SJCRH30 (cell line): ENCODE measurements at regions not wholly inside any gene's neighbourhood (a gene's known extent, or its start where the extent isn't known, plus 50 kb on each side); places are given as distances from the start of the nearest gene placed in this dataset.
A peak's percentile ranks its signal among the peaks of the same experiment; 100 is the strongest.

ENCODE experiments used
- DNase-seq, 2 experiments: peaks; one replicate each; pipeline ENCODE4 v3.0.0-alpha.2; 2015 to 2020
- H3K27ac ChIP-seq: fragments of 250-450 bp; sonication (Bioruptor Pico); 2 replicates; pipeline ENCODE4 v1.5.1; 2020; ENCODE audit warnings: mild to moderate bottlenecking, moderate library complexity
- H3K27me3 ChIP-seq: fragments of 250-450 bp; sonication (Bioruptor Pico); 2 replicates; pipeline ENCODE4 v1.5.1; 2020; ENCODE audit warnings: mild to moderate bottlenecking, moderate library complexity
- H3K36me3 ChIP-seq: fragments of 250-450 bp; sonication (Bioruptor Pico); 2 replicates; pipeline ENCODE4 v1.5.1; 2020; ENCODE audit warnings: mild to moderate bottlenecking, moderate library complexity
- H3K4me1 ChIP-seq: fragments of 250-450 bp; sonication (Bioruptor Pico); 2 replicates; pipeline ENCODE4 v1.5.1; 2020; ENCODE audit warnings: mild to moderate bottlenecking, moderate library complexity
- H3K4me3 ChIP-seq: fragments of 250-450 bp; sonication (Bioruptor Pico); 2 replicates; pipeline ENCODE4 v1.5.1; 2020; ENCODE audit warnings: mild to moderate bottlenecking, moderate library complexity
- H3K9me3 ChIP-seq: fragments of 250-450 bp; sonication (Bioruptor Pico); replicated peaks from 2 replicates; pipeline ENCODE4 v1.5.1; 2020; ENCODE audit warnings: mild to moderate bottlenecking, moderate library complexity

DNA sequence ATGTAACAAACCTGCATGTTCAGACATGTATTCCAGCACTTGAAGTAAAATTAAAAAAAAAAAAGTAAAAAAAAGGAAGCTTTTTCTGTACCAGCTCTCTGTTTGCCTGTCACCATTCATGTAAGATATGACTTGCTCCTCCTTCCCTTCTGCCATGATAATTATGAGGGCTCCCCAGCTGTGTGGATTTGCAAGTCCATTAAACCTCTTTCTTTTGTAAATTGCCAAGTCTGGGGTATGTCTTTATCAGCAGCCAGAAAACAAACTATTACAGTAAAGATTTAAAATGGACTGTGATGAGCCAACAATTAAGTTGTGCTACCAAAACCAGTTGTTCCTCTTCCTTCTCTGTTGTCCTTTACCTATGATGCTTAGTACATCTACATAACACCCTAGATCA is 619.6 kb downstream of the ARL4A start:
- H3K27ac ChIP-seq: no peak overlapping the region
- no peak overlapping the region for H3K4me3 ChIP-seq
- H3K27me3 ChIP-seq: no peaks in the 10 kb centered on the region
- H3K9me3 ChIP-seq: peaks cover 4% of the 10 kb centered on the region; the same call in 1 of the 2 replicates
- no peaks in the 10 kb centered on the region for H3K4me1 ChIP-seq
- no peaks in the 10 kb centered on the region for H3K36me3 ChIP-seq
- no peak for DNase-seq

DNA sequence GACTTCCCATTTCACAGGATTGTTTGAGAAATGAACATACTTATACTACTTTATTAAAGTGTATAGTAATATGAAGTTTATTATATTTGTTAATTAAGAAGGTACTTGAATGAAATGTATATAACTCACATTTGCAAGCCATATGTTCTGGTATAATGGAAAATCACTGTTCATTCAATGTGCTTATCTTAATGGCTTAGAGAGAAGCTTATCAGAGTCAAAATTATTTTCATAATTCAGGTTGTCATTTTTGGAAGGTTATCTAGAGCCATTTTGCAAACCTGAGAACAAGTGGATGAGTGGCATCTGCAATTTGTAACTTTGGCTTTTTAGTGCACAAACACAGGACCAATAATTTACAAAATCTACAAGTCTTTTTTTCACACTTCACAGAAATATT is 621.0 kb downstream of the ARL4A start:
- no peak for DNase-seq
- Histone ChIP-seq H3K4me1 (no peaks in the 10 kb centered on the region), H3K4me3 (no peak overlapping the region), H3K9me3 (peaks cover 9% of the 10 kb centered on the region; the same call in 1 of the 2 replicates), H3K27ac (no peak overlapping the region), H3K36me3 (no peaks in the 10 kb centered on the region), H3K27me3 (no peaks in the 10 kb centered on the region)

DNA sequence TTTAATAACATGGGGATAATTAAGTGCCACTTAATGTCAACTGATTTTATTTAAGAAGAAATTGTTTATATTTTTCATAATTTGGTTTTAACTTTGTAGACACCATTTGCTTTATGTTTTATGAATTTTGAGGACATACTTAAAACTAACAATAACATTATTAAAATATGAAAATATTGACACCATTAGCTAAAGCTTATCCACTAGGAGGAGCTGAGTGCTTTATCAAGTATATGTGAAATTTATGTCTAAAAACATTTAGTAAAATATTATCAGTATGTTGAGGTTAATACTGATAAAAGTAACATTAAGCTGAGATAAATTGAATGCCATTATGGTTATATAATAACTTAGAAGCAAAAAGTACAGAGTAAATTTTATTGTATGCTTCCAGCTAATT is 622.1 kb downstream of the ARL4A start:
- H3K4me3 ChIP-seq: no peak overlapping the region
- no peaks in the 10 kb centered on the region for H3K36me3 ChIP-seq
- H3K27me3 ChIP-seq: no peaks in the 10 kb centered on the region
- H3K9me3 ChIP-seq: peaks cover 9% of the 10 kb centered on the region; the same call in 1 of the 2 replicates
- no peak overlapping the region for H3K27ac ChIP-seq
- DNase-seq: no peak
- no peaks in the 10 kb centered on the region for H3K4me1 ChIP-seq

DNA sequence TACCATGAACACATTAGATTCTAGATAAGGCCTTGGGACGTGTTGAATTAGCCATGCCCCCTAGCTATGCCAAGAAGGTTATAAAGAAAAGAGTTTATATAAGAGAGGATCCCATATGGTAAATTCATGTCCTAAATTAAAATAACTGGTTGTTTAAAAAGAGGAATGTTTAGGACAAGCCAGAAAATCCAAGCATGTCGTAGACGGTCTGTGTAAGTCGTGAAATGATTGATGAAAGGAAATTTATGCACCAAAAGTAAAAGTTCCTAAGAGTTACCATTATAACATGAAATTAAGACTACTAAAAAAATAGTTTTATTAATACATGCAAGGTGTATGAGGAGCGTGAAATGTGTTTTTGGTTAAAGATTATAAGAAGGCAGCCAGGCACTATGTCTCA is 624.9 kb downstream of the ARL4A start:
- Histone ChIP-seq H3K9me3 (peaks cover 9% of the 10 kb centered on the region; the same call in 1 of the 2 replicates), H3K36me3 (no peaks in the 10 kb centered on the region), H3K27ac (no peak overlapping the region), H3K27me3 (no peaks in the 10 kb centered on the region), H3K4me1 (no peaks in the 10 kb centered on the region), H3K4me3 (no peak overlapping the region)
- peak; percentile 23 to 31 for DNase-seq

DNA sequence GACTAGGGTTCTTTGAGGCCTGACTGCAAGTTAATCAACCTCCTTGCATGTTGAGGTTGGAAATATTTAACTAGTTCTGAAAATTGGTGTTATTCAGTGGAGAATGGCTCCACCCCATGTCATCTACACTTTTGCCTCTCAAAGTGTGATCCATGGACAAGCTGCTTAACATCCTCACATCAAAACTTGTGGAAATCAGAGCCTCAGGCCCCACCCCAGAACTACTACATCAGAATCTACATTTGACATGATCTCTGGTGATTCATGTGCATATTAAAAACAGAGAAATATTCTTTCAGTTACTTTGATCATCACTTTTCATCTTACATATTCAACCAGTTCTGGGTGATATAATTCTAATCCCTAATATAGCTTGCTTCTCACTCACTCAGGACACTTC is 632.9 kb downstream of the ARL4A start:
- Histone ChIP-seq H3K4me1 (no peaks in the 10 kb centered on the region), H3K27me3 (no peaks in the 10 kb centered on the region)

DNA sequence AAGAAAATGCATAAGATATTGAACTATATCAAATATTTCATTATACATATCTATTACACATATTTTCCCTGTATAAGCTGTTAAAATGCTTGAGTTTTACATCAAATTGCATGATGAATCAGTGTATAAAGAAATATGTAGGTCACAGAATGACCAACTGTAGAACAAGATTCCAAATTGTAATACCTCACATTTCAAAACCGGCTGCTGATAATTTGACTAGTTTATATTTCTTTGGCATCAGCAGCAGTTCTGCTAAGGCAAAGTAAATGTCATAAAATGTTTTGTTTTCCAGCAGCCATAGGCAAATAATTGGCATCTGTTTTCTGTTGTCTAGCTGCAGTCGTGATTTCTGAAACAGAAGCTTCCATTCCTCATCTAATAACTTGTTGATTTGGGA is 633.9 kb downstream of the ARL4A start:
- no peaks in the 10 kb centered on the region for H3K4me1 ChIP-seq
- DNase-seq: no peak
- no peak overlapping the region for H3K27ac ChIP-seq

More for the DNA sequence above, 632.9 kb downstream of the ARL4A start:
- Histone ChIP-seq H3K27ac (no peak overlapping the region), H3K9me3 (no peaks in the 10 kb centered on the region), H3K36me3 (no peaks in the 10 kb centered on the region), H3K4me3 (no peak overlapping the region)
- no peak for DNase-seq

DNA sequence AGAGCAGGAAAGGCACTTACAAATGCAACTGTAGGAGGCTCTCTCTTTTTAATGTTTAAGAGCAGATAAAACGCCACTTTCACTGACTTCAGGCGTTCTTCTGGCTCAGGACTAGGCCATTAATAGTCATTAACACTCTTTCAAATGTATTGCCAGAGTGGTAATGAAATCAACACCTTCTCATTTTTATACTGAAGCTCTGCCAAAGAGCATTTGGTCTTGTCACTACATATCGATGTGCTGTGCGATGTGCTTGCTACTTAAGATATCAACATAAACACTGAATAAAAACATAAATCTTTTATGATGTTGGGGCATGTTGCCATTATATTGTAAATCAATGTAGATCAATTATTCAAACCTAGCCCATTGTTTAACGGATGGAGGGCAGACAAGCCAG is 634.7 kb downstream of the ARL4A start:
- Histone ChIP-seq H3K9me3 (no peaks in the 10 kb centered on the region), H3K4me1 (no peaks in the 10 kb centered on the region), H3K27me3 (no peaks in the 10 kb centered on the region), H3K36me3 (no peaks in the 10 kb centered on the region), H3K4me3 (no peak overlapping the region), H3K27ac (no peak overlapping the region)
- no peak for DNase-seq

More for the DNA sequence above, 633.9 kb downstream of the ARL4A start:
- no peak overlapping the region for H3K4me3 ChIP-seq
- H3K27me3 ChIP-seq: no peaks in the 10 kb centered on the region
- no peaks in the 10 kb centered on the region for H3K9me3 ChIP-seq
- no peaks in the 10 kb centered on the region for H3K36me3 ChIP-seq

DNA sequence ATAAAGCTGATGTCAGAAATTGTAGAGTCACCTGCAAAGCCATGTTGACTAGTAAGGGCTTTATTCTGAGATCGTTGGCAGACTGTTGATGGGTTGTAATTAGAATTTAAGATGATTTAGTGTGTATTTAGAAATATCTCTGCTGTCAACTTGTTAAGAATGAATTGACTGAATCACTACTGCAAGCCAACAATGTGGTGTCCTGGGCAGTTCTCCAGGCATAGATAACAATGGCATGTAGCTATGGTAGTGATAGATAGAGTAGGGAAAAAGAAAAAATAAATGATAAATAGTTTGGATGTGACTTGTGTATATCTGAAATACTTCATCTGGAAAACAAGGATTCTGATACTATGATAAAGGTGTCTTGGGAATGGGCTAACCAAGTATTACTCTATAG is 640.2 kb downstream of the ARL4A start:
- no peaks in the 10 kb centered on the region for H3K4me1 ChIP-seq
- H3K36me3 ChIP-seq: no peaks in the 10 kb centered on the region
- H3K9me3 ChIP-seq: no peaks in the 10 kb centered on the region
- no peak overlapping the region for H3K4me3 ChIP-seq
- no peaks in the 10 kb centered on the region; the same call in 1 of the 2 replicates for H3K27me3 ChIP-seq
- no peak for DNase-seq
- no peak overlapping the region for H3K27ac ChIP-seq

DNA sequence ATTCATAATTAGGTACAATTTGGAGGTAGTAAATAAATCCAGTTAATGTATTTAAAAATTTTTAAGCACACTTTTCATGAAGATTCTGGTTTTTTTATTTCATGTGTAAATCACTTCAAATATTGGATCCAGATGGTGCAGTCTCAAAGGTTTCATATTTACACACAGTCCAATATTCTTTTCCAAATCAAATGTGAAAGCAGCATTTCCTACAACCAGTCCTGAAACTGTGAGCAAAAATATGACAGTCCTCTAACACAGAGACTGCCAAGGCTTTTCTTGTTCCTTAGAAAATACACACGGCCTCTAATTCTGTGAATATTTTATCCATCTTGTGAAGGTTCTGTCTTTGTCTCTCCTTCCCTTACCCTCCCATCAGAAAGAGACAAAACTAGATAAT is 645.9 kb downstream of the ARL4A start:
- Histone ChIP-seq H3K36me3 (no peaks in the 10 kb centered on the region), H3K4me3 (no peak overlapping the region), H3K9me3 (no peaks in the 10 kb centered on the region), H3K27me3 (no peaks in the 10 kb centered on the region; the same call in 1 of the 2 replicates), H3K27ac (no peak overlapping the region), H3K4me1 (no peaks in the 10 kb centered on the region)
- no peak for DNase-seq

DNA sequence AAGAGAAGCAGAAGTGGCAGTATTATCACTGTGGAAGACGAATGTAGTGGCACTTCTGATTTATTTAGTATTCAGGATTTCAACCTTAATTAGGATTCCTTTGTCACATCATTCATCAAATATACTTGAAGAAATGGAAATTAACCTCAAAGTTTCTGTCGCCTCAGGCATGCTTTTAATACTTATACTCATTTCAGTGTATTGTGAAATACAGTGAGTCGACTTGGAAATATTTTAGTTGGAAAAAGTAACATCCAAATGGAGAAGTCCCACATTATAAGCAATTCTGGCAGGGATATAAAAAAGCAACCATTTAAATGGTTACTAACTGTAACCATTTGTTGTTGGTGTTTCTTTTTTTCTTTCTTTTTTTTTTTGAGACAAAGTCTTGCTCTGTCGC is 648.8 kb downstream of the ARL4A start:
- H3K4me3 ChIP-seq: no peak overlapping the region
- no peaks in the 10 kb centered on the region for H3K9me3 ChIP-seq
- DNase-seq: no peak
- H3K36me3 ChIP-seq: no peaks in the 10 kb centered on the region
- no peak overlapping the region for H3K27ac ChIP-seq
- no peaks in the 10 kb centered on the region; the same call in 1 of the 2 replicates for H3K27me3 ChIP-seq
- H3K4me1 ChIP-seq: no peaks in the 10 kb centered on the region

DNA sequence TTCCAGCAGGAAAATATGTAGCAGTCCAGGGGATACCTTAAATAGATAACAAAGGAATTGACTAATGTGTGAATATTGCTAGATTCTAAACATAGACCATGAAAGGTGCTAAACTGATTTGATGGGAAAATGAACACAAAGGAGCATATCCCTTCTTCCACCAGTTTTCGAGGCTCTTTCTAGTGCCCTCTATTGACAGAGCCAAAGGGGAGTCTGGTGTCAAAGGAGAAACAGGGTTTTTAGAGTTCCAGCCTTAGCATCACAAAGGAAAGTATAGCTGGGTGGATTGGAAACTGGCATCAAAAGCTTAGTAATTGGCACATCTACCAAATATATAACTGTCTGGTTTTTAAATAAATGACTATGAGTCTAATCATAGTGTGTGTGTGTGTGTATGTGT is 636.8 kb downstream of the ETV1 start:
- Histone ChIP-seq H3K9me3 (no peaks in the 10 kb centered on the region), H3K4me3 (no peak overlapping the region), H3K27me3 (no peaks in the 10 kb centered on the region), H3K4me1 (no peaks in the 10 kb centered on the region), H3K27ac (no peak overlapping the region), H3K36me3 (no peaks in the 10 kb centered on the region)
- DNase-seq: no peak

DNA sequence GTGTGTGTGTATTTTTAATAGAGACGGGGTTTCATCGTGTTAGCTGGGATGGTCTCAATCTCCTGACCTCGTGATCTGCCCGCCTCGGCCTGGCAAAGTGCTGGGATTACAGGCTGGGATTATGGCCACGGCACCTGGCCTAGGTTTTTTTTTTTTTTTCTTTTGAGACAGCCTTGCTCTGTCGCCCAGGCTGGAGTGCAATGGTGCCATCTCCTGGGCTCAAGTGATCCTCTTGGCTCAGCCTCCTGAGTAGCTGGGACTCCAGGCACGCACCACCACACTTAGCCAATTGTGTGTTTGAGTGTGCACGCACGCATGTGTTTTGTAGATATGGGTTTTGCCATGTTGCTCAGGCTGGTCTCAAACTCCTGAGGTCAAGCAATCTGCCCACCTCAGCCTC is 629.8 kb downstream of the ETV1 start:
- Histone ChIP-seq H3K27ac (no peak overlapping the region), H3K4me1 (no peaks in the 10 kb centered on the region), H3K4me3 (no peak overlapping the region), H3K27me3 (no peaks in the 10 kb centered on the region), H3K9me3 (no peaks in the 10 kb centered on the region), H3K36me3 (no peaks in the 10 kb centered on the region)
- DNase-seq: no peak

DNA sequence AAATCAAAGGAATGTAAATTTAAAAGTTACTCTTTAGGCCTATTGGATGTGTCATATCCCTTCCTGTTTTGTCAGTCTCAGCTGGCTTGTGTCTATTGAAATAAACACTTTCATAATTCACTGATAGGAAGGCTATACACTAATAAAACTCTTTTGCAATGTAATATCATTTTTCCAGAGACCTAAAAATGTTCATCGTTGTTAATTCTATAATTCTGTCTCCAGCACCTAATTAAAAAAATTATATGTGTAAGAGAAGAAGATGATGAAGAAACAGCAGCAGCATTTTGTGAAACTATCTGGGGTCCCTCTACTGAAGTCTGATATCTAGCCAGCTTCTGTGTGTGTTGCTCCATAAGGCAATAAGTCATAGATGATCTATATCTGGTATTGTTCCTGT is 602.7 kb downstream of the ETV1 start:
- no peak overlapping the region for H3K4me3 ChIP-seq
- no peaks in the 10 kb centered on the region for H3K36me3 ChIP-seq
- DNase-seq: no peak
- H3K4me1 ChIP-seq: no peaks in the 10 kb centered on the region
- H3K27ac ChIP-seq: no peak overlapping the region
- no peaks in the 10 kb centered on the region for H3K27me3 ChIP-seq
- H3K9me3 ChIP-seq: no peaks in the 10 kb centered on the region

DNA sequence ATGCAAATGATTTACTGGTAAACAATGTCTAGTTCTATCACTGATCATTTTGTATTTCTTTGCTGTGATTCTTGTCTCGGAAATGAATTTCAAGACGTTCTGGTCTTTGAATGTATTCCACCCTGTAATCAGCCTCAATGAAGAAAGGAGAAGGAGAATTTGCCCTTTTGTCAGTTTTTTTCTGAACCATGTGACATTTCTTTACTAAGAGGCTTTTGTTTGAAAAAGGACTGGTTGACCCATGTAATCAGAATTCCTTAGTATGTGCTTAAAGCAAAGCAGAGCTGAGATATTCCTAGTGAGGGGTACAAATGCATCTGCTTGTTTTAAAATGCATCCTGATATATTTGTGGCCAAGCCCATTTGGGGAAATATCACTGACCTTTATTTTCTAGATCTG is 581.6 kb downstream of the ETV1 start:
- Histone ChIP-seq H3K27me3 (no peaks in the 10 kb centered on the region), H3K4me1 (no peaks in the 10 kb centered on the region), H3K4me3 (no peak overlapping the region), H3K27ac (no peak overlapping the region), H3K36me3 (no peaks in the 10 kb centered on the region), H3K9me3 (no peaks in the 10 kb centered on the region)
- DNase-seq: no peak

DNA sequence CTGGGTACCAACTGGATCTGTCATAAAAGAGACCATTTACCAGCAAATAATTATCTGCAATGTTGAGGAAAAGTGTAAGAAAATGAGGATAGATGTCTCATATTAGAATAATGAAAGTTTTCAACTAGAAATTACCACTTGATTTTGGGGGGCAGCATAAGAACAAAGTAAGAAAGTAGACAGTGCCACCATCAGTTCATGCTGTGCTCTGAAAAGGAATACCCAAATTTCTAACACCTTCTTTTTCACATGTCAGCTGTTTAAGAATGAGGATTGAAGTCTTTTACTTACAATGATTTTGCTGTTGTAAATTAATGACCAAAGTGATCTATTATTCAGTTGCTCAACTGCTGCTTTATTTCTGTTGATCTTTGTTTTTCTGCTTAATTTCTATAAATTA is 578.3 kb downstream of the ETV1 start:
- no peak for DNase-seq
- H3K9me3 ChIP-seq: no peaks in the 10 kb centered on the region
- H3K4me1 ChIP-seq: peaks cover 10% of the 10 kb centered on the region
- no peak overlapping the region for H3K4me3 ChIP-seq
- no peak overlapping the region for H3K27ac ChIP-seq
- no peaks in the 10 kb centered on the region for H3K36me3 ChIP-seq
- H3K27me3 ChIP-seq: no peaks in the 10 kb centered on the region

DNA sequence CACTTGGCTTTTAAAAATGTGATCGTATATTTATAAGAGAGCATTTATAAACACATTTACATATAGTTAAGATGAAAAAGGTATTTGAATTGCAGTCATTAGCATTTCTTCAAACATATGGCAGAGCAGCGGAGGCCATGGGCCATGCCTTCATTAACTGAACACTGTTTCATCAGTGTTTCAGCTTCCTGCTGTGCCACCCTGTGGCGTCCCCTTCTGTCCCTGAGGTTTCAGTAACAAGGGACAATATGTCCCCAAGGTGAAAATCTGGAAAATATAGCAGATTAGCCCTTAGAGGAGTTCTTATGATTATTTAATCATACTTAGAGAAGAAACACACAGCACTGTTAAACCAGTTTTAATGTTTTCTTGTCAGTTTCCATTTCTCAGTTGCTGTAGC is 577.8 kb downstream of the ETV1 start:
- Histone ChIP-seq H3K4me3 (no peak overlapping the region), H3K27ac (no peak overlapping the region), H3K4me1 (peaks cover 10% of the 10 kb centered on the region), H3K27me3 (no peaks in the 10 kb centered on the region), H3K9me3 (no peaks in the 10 kb centered on the region), H3K36me3 (no peaks in the 10 kb centered on the region)
- no peak for DNase-seq

DNA sequence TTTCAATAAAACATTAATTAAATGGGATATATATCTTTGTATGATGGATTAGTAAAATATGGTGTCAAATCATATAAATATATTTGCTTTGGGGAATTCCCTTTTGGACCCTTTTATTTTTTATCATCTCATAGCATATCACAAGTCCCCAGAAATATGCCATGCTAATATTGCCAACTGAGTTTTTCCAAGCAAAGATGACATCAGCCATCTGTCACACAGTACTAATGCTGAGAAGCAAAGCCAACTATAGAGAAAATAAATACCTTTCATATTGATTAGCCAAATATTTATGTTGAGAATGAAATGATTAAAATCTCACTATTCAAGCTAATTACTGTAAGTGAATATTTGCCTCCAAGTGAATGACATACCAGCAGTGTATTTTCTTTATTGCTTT is 575.3 kb downstream of the ETV1 start:
- H3K27me3 ChIP-seq: no peaks in the 10 kb centered on the region
- H3K27ac ChIP-seq: peak overlapping the region; percentile 65
- no peaks in the 10 kb centered on the region for H3K36me3 ChIP-seq
- H3K4me3 ChIP-seq: no peak overlapping the region
- no peak for DNase-seq
- no peaks in the 10 kb centered on the region for H3K9me3 ChIP-seq
- peaks cover 10% of the 10 kb centered on the region for H3K4me1 ChIP-seq
